Lung (tissue), 11 donors: ENCODE measurements at regions not wholly inside any gene's neighbourhood (a gene's known extent, or its start where the extent isn't known, plus 50 kb on each side); places are given as distances from the start of the nearest gene placed in this dataset.

Source experiments
- ATAC-seq: fragments of 200-7000 bp; cut with Tn5 transposase; one replicate; pipeline ENCODE4 v1.9.1; 2020; ENCODE audit warnings: moderate number of reproducible peaks; ENCODE audit not compliant: insufficient read depth, low FRiP score
- DNase-seq, 3 donors: peaks; one replicate each; pipeline ENCODE4 v3.0.0-alpha.2; 2013 to 2017
- H3K27ac ChIP-seq, 2 donors: one replicate each; pipeline ENCODE4 v1.5.1; 2013; ENCODE audit warnings: mild to moderate bottlenecking in 2 of 2, moderate library complexity in 2 of 2, control low read depth in 1 of 2, inconsistent platforms in 1 of 2, low read depth in 1 of 2, low read length in 1 of 2
- H3K27me3 ChIP-seq, 3 donors: one replicate each; pipeline ENCODE4 v1.5.1; 2013; ENCODE audit warnings: low read length in 2 of 3; ENCODE audit not compliant: control insufficient read depth in 3 of 3, insufficient read depth in 3 of 3
- H3K36me3 ChIP-seq, 4 donors: one replicate each; pipeline ENCODE4 v1.5.1; 2013; ENCODE audit warnings: low read length in 4 of 4, mild to moderate bottlenecking in 1 of 4, moderate library complexity in 1 of 4; ENCODE audit not compliant: control insufficient read depth in 4 of 4, insufficient read depth in 4 of 4
- H3K4me1 ChIP-seq, 5 donors: one replicate each; pipeline ENCODE4 v1.5.1; 2013; ENCODE audit warnings: low read length in 5 of 5, mild to moderate bottlenecking in 2 of 5, moderate library complexity in 1 of 5; ENCODE audit not compliant: control insufficient read depth in 5 of 5, insufficient read depth in 5 of 5
- H3K4me3 ChIP-seq: one replicate; pipeline ENCODE4 v1.5.1; 2013; ENCODE audit warnings: mild to moderate bottlenecking, control low read depth, moderate library complexity
- H3K9ac ChIP-seq, 2 donors: one replicate each; pipeline ENCODE4 v1.5.1; 2013; ENCODE audit warnings: low read length in 2 of 2, control low read depth in 1 of 2; ENCODE audit not compliant: insufficient read depth in 1 of 2
- H3K9me3 ChIP-seq, 4 donors: one replicate each; pipeline ENCODE4 v1.5.1; 2013; ENCODE audit warnings: low read length in 3 of 4, mild to moderate bottlenecking in 1 of 4, moderate library complexity in 1 of 4; ENCODE audit not compliant: control insufficient read depth in 4 of 4, insufficient read depth in 3 of 4
- CTCF ChIP-seq: IDR thresholded peaks from 2 replicates; pipeline ENCODE4 v1.5.1; 2012; ENCODE audit warnings: mild to moderate bottlenecking; ENCODE audit errors: control extremely low read depth, extremely low read depth
- WGBS, 2 donors: extraction: QIAGEN DNeasy Blood & Tissue Kit; methylation state at CpG; one replicate each; pipeline ENCODE4 v1.1.7; 2013; 5-methylcytosine and 5-hydroxymethylcytosine counted together
- donor health status: control.
- donor health status: control.
- donor health status: Bipolar disorder and iron deficiency.
- donor health status: healthy.
- donor health status: DM: yes; HTN: yes; CAD: no.

GRCh38 chr11:104614117-104614680, 284.1 kb downstream of the CASP12 start:
- Histone ChIP-seq H3K27ac (no peak overlapping the region), H3K36me3 (no peaks in the 10 kb centered on the region), H3K9ac (no peak overlapping the region), H3K4me3 (no peak overlapping the region), H3K27me3 (no peaks in the 10 kb centered on the region), H3K4me1 (peaks cover 0 to 9% (median 6%) of the 10 kb centered on the region in 5 donors), H3K9me3 (peaks cover 0 to 1% (median 0%) of the 10 kb centered on the region in 4 donors)
- 97 to 98% methylated on average over 1 of the region's 1 CpG for WGBS, 2 donors
- no peak for TF ChIP-seq CTCF
- ATAC-seq (no peak), DNase-seq (no peak)

- H3K27me3 ChIP-seq: no peaks in the 10 kb centered on the region
These were observed 287.6 kb downstream of the CASP12 start for GRCh38 chr11:104610635-104611034.

GRCh38 chr11:104609311-104610085, 288.8 kb downstream of the CASP12 start:
- Histone ChIP-seq H3K27me3 (no peaks in the 10 kb centered on the region), H3K4me1 (peaks cover 0 to 9% (median 6%) of the 10 kb centered on the region in 5 donors), H3K27ac (no peak overlapping the region), H3K9me3 (no peaks in the 10 kb centered on the region), H3K4me3 (no peak overlapping the region), H3K36me3 (no peaks in the 10 kb centered on the region), H3K9ac (no peak overlapping the region)
- DNase-seq (peak; percentile 14 to 75 (median 57)), ATAC-seq (peak; percentile 89)
- TF ChIP-seq CTCF: peak; percentile 51
- WGBS, 2 donors: 20 to 45% methylated on average over 2 of the region's 2 CpGs

More at GRCh38 chr11:104610635-104611034, 287.6 kb downstream of the CASP12 start:
- Histone ChIP-seq H3K4me1 (peaks cover 0 to 9% (median 6%) of the 10 kb centered on the region in 5 donors), H3K9me3 (no peaks in the 10 kb centered on the region), H3K36me3 (no peaks in the 10 kb centered on the region), H3K4me3 (no peak overlapping the region), H3K27ac (no peak overlapping the region), H3K9ac (no peak overlapping the region)
- ATAC-seq: no peak
- 86 to 91% methylated on average over 3 of the region's 3 CpGs for WGBS, 2 donors
- DNase-seq: no peak
- TF ChIP-seq CTCF: no peak
